HEK293 (cell line): ENCODE measurements at regions not wholly inside any gene's neighbourhood (a gene's known extent, or its start where the extent isn't known, plus 50 kb on each side); places are given as distances from the start of the nearest gene placed in this dataset.

Experiments used
- CTCF ChIA-PET: fragments of 350-600 bp; formaldehyde crosslinking; extraction: SDS; loops from one replicate; lab custom pipeline; 2021; ENCODE audit warnings: antibody characterized with exemption; lab: Yijun Ruan, JAX
- POLR2A ChIA-PET: fragments of 300-600 bp; formaldehyde crosslinking; extraction: SDS; loops from one replicate; lab custom pipeline; 2020; ENCODE audit warnings: antibody characterized with exemption, inconsistent platforms; lab: Yijun Ruan, JAX
- H3K27ac ChIP-seq: fragments of 200-500 bp; sonication (Bioruptor generic); 2 replicates; pipeline ENCODE4 v1.5.1; 2014; ENCODE audit warnings: low read depth, low read length, control low read depth, inconsistent platforms; ENCODE audit errors: extremely low read depth
- H3K36me3 ChIP-seq, 2 experiments: fragments of 200-500 bp in 1 of 2; sonication (Bioruptor generic) in 1 of 2; 1 replicate in 1 of 2; 2 replicates in 1 of 2; pipeline ENCODE4 v1.5.1; 2014 to 2017; ENCODE audit warnings: inconsistent platforms in 2 of 2, low read length in 2 of 2; ENCODE audit not compliant: control insufficient read depth in 2 of 2, insufficient read depth in 1 of 2
- H3K4me1 ChIP-seq: fragments of 200-500 bp; sonication (Bioruptor generic); 2 replicates; pipeline ENCODE4 v1.5.1; 2014; ENCODE audit warnings: mild to moderate bottlenecking, low read length, inconsistent platforms; ENCODE audit not compliant: control insufficient read depth, insufficient read depth
- H3K4me3 ChIP-seq: 2 replicates; pipeline ENCODE4 v1.5.1; 2011; ENCODE audit warnings: low read depth, mild to moderate bottlenecking, control low read depth, low read length, moderate library complexity
- H3K9me3 ChIP-seq: fragments of 200-500 bp; sonication (Bioruptor generic); 2 replicates; pipeline ENCODE4 v1.5.1; 2014; ENCODE audit warnings: low read depth, low read length, inconsistent platforms; ENCODE audit not compliant: control insufficient read depth, insufficient read depth
- KLF10 ChIP-seq: fragments of 450-650 bp; IDR thresholded peaks from 2 replicates; pipeline ENCODE4 v1.5.1; 2018; ENCODE audit warnings: missing biosample characterization, mild to moderate bottlenecking, missing genetic modification characterization
- PBX3 ChIP-seq: sonication (generic); formaldehyde crosslinking; IDR thresholded peaks from 2 replicates; pipeline ENCODE4 v1.8.1; 2022; ENCODE audit warnings: mild to moderate bottlenecking, moderate library complexity, missing genetic modification reagents
- PRDM4 ChIP-seq: fragments of 450-650 bp; formaldehyde crosslinking; IDR thresholded peaks from 2 replicates; pipeline ENCODE4 v1.5.1; 2017; ENCODE audit warnings: missing biosample characterization, missing genetic modification characterization
- ZBTB17 ChIP-seq: fragments of 450-650 bp; formaldehyde crosslinking; IDR thresholded peaks from 2 replicates; pipeline ENCODE4 v1.5.1; 2016; ENCODE audit warnings: missing biosample characterization, missing genetic modification characterization
- ZBTB44 ChIP-seq: fragments of 450-650 bp; IDR thresholded peaks from 2 replicates; pipeline ENCODE4 v1.5.1; 2018; ENCODE audit warnings: missing biosample characterization, mild to moderate bottlenecking, missing genetic modification characterization
- ZBTB8A ChIP-seq: fragments of 450-650 bp; formaldehyde crosslinking; IDR thresholded peaks from 2 replicates; pipeline ENCODE4 v1.5.1; 2016; ENCODE audit warnings: missing biosample characterization, missing genetic modification characterization
- ZFP3 ChIP-seq: fragments of 450-650 bp; formaldehyde crosslinking; IDR thresholded peaks from 2 replicates; pipeline ENCODE4 v1.5.1; 2016; ENCODE audit warnings: low read depth, missing biosample characterization, missing genetic modification characterization
- ZIC2 ChIP-seq: fragments of 450-650 bp; formaldehyde crosslinking; IDR thresholded peaks from 2 replicates; pipeline ENCODE4 v1.5.1; 2016; ENCODE audit warnings: missing biosample characterization, missing genetic modification characterization
- ZNF148 ChIP-seq: fragments of 450-650 bp; formaldehyde crosslinking; IDR thresholded peaks from 2 replicates; pipeline ENCODE4 v1.5.0; 2017; ENCODE audit warnings: missing biosample characterization, missing genetic modification characterization, borderline replicate concordance
- ZNF302 ChIP-seq: fragments of 450-650 bp; formaldehyde crosslinking; IDR thresholded peaks from 2 replicates; pipeline ENCODE4 v1.5.1; 2016; ENCODE audit warnings: missing biosample characterization, missing genetic modification characterization, low read depth
- ZNF354C ChIP-seq: fragments of 450-650 bp; formaldehyde crosslinking; IDR thresholded peaks from 2 replicates; pipeline ENCODE4 v1.5.1; 2016; ENCODE audit warnings: missing biosample characterization, missing genetic modification characterization, low read depth, borderline replicate concordance
- ZNF549 ChIP-seq: fragments of 450-650 bp; IDR thresholded peaks from 2 replicates; pipeline ENCODE4 v1.5.1; 2018; ENCODE audit warnings: missing biosample characterization, missing genetic modification characterization, mild to moderate bottlenecking, inconsistent platforms, moderate library complexity
- ZNF664 ChIP-seq: fragments of 450-650 bp; formaldehyde crosslinking; IDR thresholded peaks from 2 replicates; pipeline ENCODE4 v1.5.1; 2016; ENCODE audit warnings: missing biosample characterization, missing genetic modification characterization
- ZNF701 ChIP-seq: fragments of 450-650 bp; formaldehyde crosslinking; IDR thresholded peaks from 2 replicates; pipeline ENCODE4 v1.5.1; 2016; ENCODE audit warnings: missing biosample characterization, missing genetic modification characterization
- ZNF791 ChIP-seq: fragments of 450-650 bp; formaldehyde crosslinking; IDR thresholded peaks from 2 replicates; pipeline ENCODE4 v1.5.1; 2016; ENCODE audit warnings: missing biosample characterization, missing genetic modification characterization

- Histone ChIP-seq H3K4me3 (no peak overlapping the region), H3K36me3 (no peaks in the 10 kb centered on the region), H3K4me1 (no peaks in the 10 kb centered on the region), H3K27ac (no peak overlapping the region), H3K9me3 (no peaks in the 10 kb centered on the region)
- CTCF ChIA-PET: interaction anchor here (0.7 to 8.5 kb wide), 5 partner anchors 116 to 886 kb away, joined by 3 to 120 read pairs (median 5); partner anchors contain the start of gene SMAD3
- TF ChIP-seq ZNF549 (peak; percentile 92), ZNF148 (tag by site-specific recombination) (no peak), ZNF791 (no peak), ZFP3 (tag by site-specific recombination) (no peak)
- POLR2A ChIA-PET: no interaction called here
Observed at GRCh38 chr15:66950114-66950513, 115.3 kb upstream of the SMAD3 start.

- Histone ChIP-seq H3K9me3 (no peaks in the 10 kb centered on the region), H3K27ac (no peak overlapping the region), H3K4me1 (no peaks in the 10 kb centered on the region), H3K4me3 (no peak overlapping the region), H3K36me3 (no peaks in the 10 kb centered on the region)
- ChIA-PET POLR2A (interaction anchor here (0.6 to 0.9 kb wide), 2 partner anchors 114 to 476 kb away, joined by 4 read pairs; partner anchors contain the start of gene SMAD3), CTCF (interaction anchor here (8.5 kb wide), 1 partner anchor 353 kb away, joined by 120 read pairs; no protein-coding TSS in a partner anchor)
- TF ChIP-seq ZIC2 (tag by site-specific recombination): no peak
- TF ChIP-seq ZBTB44 (tag by site-specific recombination): peak; percentile 35; the same call in 1 of the 2 replicates
- no peak for TF ChIP-seq ZNF354C (tag by site-specific recombination)
- no peak for TF ChIP-seq ZNF701 (tag by site-specific recombination)
- 0 out of 2 replicates have a peak, but pooled peaks have one; percentile 16 for TF ChIP-seq ZBTB17
- TF ChIP-seq PBX3: no peak
- no peak for TF ChIP-seq ZNF664 (tag by site-specific recombination)
- TF ChIP-seq ZNF302: no peak
Observed at GRCh38 chr15:66951531-66952320, 113.7 kb upstream of the SMAD3 start.

- H3K27ac ChIP-seq: no peak overlapping the region
- TF ChIP-seq ZBTB8A (tag by site-specific recombination): peak; percentile 41; the same call in 1 of the 2 replicates
- TF ChIP-seq PRDM4 (tag by site-specific recombination): no peak
- no peak for TF ChIP-seq KLF10 (tag by site-specific recombination)
- TF ChIP-seq, all 188 proteins: peak for 1
- Histone ChIP-seq H3K9me3 (no peaks in the 10 kb centered on the region), H3K4me3 (no peak overlapping the region), H3K4me1 (no peaks in the 10 kb centered on the region), H3K36me3 (no peaks in the 10 kb centered on the region)
- CTCF ChIA-PET: no interaction called here
- POLR2A ChIA-PET: interaction anchor here (0.5 kb wide), 1 partner anchor 9 kb away, joined by 3 read pairs; no protein-coding TSS in a partner anchor
Observed at GRCh38 chr15:66952756-66953522, 112.5 kb upstream of the SMAD3 start.
